H1 (cell line): ENCODE measurements at regions not wholly inside any gene's neighbourhood (a gene's known extent, or its start where the extent isn't known, plus 50 kb on each side); places are given as distances from the start of the nearest gene placed in this dataset.

Source experiments
- CHD2 ChIP-seq: IDR thresholded peaks from 2 replicates; pipeline ENCODE4 v1.6.1; 2012; ENCODE audit warnings: low read length, improper control_type of control experiment
- TF ChIP-seq, protein P1 (sequence below): fragments of 300-600 bp; sonication (generic); IDR thresholded peaks from 2 replicates; pipeline ENCODE4 v1.7.1; 2012; ENCODE audit warnings: low read length, moderate library complexity, mild to moderate bottlenecking, inconsistent platforms; ENCODE audit not compliant: insufficient replicate concordance

DNA sequence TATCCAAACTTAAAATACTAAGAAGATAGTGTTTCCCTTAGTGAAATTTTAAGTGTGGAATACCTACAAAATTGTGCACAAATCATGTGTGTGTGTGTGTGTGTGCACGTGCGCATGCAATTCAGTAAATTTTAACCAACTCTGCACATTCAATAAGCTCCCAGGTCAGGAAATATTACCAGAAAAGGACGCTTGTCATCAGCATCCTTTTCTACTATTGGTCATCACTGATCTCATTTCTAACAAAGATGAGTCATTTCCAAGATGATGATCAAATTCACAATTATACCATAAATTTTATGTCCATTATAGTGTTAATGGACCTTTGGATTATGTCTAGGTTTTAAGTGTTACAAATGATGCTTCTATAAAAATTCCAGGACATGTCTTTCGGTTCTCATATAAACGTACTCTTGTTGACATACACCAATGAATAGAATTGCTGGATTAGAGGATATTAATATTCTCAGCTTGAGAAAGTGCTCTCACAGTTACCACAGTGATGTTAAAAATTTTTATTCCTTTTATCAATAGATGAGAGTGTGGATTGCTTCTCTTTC is 560.9 kb upstream of the AGA start (continued):
- TF ChIP-seq, protein P1, sequence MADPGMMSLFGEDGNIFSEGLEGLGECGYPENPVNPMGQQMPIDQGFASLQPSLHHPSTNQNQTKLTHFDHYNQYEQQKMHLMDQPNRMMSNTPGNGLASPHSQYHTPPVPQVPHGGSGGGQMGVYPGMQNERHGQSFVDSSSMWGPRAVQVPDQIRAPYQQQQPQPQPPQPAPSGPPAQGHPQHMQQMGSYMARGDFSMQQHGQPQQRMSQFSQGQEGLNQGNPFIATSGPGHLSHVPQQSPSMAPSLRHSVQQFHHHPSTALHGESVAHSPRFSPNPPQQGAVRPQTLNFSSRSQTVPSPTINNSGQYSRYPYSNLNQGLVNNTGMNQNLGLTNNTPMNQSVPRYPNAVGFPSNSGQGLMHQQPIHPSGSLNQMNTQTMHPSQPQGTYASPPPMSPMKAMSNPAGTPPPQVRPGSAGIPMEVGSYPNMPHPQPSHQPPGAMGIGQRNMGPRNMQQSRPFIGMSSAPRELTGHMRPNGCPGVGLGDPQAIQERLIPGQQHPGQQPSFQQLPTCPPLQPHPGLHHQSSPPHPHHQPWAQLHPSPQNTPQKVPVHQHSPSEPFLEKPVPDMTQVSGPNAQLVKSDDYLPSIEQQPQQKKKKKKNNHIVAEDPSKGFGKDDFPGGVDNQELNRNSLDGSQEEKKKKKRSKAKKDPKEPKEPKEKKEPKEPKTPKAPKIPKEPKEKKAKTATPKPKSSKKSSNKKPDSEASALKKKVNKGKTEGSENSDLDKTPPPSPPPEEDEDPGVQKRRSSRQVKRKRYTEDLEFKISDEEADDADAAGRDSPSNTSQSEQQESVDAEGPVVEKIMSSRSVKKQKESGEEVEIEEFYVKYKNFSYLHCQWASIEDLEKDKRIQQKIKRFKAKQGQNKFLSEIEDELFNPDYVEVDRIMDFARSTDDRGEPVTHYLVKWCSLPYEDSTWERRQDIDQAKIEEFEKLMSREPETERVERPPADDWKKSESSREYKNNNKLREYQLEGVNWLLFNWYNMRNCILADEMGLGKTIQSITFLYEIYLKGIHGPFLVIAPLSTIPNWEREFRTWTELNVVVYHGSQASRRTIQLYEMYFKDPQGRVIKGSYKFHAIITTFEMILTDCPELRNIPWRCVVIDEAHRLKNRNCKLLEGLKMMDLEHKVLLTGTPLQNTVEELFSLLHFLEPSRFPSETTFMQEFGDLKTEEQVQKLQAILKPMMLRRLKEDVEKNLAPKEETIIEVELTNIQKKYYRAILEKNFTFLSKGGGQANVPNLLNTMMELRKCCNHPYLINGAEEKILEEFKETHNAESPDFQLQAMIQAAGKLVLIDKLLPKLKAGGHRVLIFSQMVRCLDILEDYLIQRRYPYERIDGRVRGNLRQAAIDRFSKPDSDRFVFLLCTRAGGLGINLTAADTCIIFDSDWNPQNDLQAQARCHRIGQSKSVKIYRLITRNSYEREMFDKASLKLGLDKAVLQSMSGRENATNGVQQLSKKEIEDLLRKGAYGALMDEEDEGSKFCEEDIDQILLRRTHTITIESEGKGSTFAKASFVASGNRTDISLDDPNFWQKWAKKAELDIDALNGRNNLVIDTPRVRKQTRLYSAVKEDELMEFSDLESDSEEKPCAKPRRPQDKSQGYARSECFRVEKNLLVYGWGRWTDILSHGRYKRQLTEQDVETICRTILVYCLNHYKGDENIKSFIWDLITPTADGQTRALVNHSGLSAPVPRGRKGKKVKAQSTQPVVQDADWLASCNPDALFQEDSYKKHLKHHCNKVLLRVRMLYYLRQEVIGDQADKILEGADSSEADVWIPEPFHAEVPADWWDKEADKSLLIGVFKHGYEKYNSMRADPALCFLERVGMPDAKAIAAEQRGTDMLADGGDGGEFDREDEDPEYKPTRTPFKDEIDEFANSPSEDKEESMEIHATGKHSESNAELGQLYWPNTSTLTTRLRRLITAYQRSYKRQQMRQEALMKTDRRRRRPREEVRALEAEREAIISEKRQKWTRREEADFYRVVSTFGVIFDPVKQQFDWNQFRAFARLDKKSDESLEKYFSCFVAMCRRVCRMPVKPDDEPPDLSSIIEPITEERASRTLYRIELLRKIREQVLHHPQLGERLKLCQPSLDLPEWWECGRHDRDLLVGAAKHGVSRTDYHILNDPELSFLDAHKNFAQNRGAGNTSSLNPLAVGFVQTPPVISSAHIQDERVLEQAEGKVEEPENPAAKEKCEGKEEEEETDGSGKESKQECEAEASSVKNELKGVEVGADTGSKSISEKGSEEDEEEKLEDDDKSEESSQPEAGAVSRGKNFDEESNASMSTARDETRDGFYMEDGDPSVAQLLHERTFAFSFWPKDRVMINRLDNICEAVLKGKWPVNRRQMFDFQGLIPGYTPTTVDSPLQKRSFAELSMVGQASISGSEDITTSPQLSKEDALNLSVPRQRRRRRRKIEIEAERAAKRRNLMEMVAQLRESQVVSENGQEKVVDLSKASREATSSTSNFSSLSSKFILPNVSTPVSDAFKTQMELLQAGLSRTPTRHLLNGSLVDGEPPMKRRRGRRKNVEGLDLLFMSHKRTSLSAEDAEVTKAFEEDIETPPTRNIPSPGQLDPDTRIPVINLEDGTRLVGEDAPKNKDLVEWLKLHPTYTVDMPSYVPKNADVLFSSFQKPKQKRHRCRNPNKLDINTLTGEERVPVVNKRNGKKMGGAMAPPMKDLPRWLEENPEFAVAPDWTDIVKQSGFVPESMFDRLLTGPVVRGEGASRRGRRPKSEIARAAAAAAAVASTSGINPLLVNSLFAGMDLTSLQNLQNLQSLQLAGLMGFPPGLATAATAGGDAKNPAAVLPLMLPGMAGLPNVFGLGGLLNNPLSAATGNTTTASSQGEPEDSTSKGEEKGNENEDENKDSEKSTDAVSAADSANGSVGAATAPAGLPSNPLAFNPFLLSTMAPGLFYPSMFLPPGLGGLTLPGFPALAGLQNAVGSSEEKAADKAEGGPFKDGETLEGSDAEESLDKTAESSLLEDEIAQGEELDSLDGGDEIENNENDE: no peak
- TF ChIP-seq CHD2: no peak
